ENCODE measurements at regions not wholly inside any gene's neighbourhood (a gene's known extent, or its start where the extent isn't known, plus 50 kb on each side); places are given as distances from the start of the nearest gene placed in this dataset.

DNA sequence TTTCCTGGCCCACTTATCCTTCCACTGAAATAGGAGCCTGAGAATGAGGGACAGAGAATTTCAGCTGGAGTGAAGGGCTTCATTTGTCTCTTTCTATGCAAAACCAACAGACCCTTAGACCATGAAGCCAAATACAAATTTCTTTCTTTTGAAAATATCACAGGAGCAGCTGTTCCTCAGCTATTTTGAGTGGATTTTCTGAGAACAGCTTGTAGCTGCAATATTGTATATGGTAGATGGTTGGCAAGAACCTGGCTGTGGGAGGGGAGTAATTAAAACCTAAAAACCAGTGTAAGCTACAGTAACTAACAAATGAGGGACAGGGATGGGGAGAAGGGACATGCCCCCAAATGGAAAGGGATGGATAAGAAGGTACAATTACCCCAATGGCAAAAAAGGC lies 350.3 kb upstream of the CDH20 start:
- no peaks in the 10 kb centered on the region for H3K9me3 ChIP-seq
- no peaks in the 10 kb centered on the region for H3K36me3 ChIP-seq
- TF ChIP-seq, protein P1, sequence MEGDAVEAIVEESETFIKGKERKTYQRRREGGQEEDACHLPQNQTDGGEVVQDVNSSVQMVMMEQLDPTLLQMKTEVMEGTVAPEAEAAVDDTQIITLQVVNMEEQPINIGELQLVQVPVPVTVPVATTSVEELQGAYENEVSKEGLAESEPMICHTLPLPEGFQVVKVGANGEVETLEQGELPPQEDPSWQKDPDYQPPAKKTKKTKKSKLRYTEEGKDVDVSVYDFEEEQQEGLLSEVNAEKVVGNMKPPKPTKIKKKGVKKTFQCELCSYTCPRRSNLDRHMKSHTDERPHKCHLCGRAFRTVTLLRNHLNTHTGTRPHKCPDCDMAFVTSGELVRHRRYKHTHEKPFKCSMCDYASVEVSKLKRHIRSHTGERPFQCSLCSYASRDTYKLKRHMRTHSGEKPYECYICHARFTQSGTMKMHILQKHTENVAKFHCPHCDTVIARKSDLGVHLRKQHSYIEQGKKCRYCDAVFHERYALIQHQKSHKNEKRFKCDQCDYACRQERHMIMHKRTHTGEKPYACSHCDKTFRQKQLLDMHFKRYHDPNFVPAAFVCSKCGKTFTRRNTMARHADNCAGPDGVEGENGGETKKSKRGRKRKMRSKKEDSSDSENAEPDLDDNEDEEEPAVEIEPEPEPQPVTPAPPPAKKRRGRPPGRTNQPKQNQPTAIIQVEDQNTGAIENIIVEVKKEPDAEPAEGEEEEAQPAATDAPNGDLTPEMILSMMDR (IDR thresholded peaks at IDR 0.05; ENCODE audit: low read depth, low read length) = no peak
- DNase-seq = no peak
- no peaks in the 10 kb centered on the region for H3K4me1 ChIP-seq
- no peaks in the 10 kb centered on the region for H3K27me3 ChIP-seq
- H3K4me3 ChIP-seq (ENCODE audit: low read depth, low read length) = no peak overlapping the region

DNA sequence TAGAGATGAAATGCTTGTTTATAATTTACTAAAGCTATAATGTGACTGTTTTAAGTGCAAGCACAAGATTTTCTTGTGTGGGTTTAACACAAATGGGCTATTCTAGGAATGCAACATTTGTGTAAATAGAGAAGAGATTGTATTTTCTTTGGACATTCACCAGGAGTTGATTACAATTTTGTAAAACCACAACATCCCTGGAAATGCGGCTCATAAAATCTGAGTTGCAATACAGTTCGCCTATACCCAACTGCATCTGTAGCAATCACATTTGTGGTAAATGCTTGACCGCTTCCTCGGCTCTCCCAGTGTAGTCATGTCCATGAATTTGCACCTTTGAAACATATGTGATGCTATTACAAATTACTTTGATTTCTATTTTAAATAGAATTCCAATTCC lies 348.7 kb upstream of the CDH20 start:
- Histone ChIP-seq H3K36me3 (no peaks in the 10 kb centered on the region), H3K4me3 (ENCODE audit: low read depth, low read length) (no peak overlapping the region), H3K4me1 (no peaks in the 10 kb centered on the region), H3K9me3 (no peaks in the 10 kb centered on the region), H3K27me3 (no peaks in the 10 kb centered on the region)
- no peak for DNase-seq
- TF ChIP-seq, protein P1 (IDR thresholded peaks at IDR 0.05; ENCODE audit: low read depth, low read length) = no peak

DNA sequence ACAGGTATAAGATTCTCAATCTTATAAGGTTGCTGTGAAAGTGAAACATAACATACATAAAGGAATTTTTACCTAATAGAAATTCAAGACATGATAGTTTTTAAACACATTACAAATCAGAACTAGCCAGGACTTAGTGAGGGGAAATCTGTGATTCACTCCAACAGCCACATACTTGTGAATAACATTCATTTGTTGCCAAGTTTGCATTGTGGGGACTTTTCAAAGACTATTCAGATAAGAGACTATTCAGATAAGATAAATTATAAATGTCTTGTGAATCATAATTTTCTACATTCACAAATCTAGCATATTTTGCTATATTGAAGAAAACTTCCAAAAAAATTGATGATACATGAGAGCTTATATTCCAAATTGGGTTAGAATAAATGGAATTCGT lies 345.3 kb upstream of the CDH20 start:
- Histone ChIP-seq H3K36me3 (no peaks in the 10 kb centered on the region), H3K27me3 (no peaks in the 10 kb centered on the region), H3K4me1 (no peaks in the 10 kb centered on the region), H3K9me3 (no peaks in the 10 kb centered on the region), H3K4me3 (ENCODE audit: low read depth, low read length) (no peak overlapping the region)
- DNase-seq = no peak
- TF ChIP-seq, protein P1 (IDR thresholded peaks at IDR 0.05; ENCODE audit: low read depth, low read length) = no peak

DNA sequence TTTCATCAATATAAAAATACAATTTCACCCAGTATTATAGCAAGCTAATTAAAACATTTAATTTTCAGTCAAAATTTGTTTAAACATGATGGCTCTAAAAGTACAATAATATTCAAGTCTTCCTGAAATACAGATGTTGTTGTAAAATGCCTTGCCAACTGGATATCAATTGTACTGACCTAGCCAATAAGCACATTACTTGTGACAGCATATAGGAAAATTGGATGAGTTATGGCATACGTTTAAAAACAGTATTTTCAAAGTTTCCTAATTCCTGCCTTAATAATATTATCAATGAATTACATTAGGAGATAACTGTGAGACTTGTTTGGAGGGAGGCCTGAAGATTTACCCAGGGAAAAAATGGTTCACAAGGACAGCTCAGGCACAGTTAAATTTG lies 336.9 kb upstream of the CDH20 start:
- Histone ChIP-seq H3K36me3 (no peaks in the 10 kb centered on the region), H3K4me1 (no peaks in the 10 kb centered on the region), H3K27me3 (no peaks in the 10 kb centered on the region), H3K4me3 (ENCODE audit: low read depth, low read length) (no peak overlapping the region), H3K9me3 (no peaks in the 10 kb centered on the region)
- DNase-seq = no peak
- TF ChIP-seq, protein P1 (IDR thresholded peaks at IDR 0.05; ENCODE audit: low read depth, low read length) = no peak

DNA sequence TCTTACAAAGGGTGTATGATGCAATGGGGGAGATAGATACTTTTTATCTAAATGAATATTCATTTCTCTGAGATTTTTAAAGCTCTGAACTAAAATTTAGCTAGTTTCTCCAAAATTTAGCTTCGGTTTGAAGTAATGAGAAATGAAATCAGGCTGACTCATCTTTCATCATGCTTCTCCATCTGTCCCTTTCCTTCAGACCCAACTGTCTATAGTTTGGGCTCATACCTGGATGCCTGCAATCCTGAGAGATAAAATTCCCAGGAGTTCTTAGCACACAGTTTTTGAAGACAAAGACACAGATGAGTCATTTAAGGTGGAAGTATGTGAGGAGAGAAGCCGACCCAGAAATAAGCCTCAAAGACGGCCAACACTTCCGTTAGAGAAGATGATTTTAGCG lies 336.4 kb upstream of the CDH20 start:
- no peaks in the 10 kb centered on the region for H3K27me3 ChIP-seq
- TF ChIP-seq, protein P1 (IDR thresholded peaks at IDR 0.05; ENCODE audit: low read depth, low read length) = no peak
- no peak overlapping the region for H3K4me3 ChIP-seq (ENCODE audit: low read depth, low read length)
- H3K36me3 ChIP-seq = no peaks in the 10 kb centered on the region
- no peaks in the 10 kb centered on the region for H3K4me1 ChIP-seq
- no peak for DNase-seq
- H3K9me3 ChIP-seq = no peaks in the 10 kb centered on the region

DNA sequence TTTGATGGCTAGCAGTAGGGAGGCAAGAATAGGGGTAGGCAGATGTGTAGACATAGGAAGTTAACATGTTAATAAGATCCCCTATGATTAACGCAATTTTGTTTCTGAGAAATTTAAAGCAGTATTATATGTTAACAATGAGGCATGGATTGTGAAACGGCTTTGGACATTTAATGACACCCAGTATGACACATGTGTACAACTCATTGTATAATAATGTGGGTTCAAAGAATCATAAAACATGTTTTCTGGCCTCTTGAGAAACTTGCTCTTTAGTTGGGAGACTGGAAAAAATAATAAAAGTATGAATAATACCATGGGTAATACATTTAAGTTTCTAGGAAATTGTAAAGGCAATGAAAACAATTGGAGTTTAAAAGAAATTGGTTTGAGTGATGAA lies 332.1 kb upstream of the CDH20 start:
- H3K36me3 ChIP-seq = no peaks in the 10 kb centered on the region
- TF ChIP-seq, protein P1 (IDR thresholded peaks at IDR 0.05; ENCODE audit: low read depth, low read length) = no peak
- no peak overlapping the region for H3K4me3 ChIP-seq (ENCODE audit: low read depth, low read length)
- no peaks in the 10 kb centered on the region for H3K27me3 ChIP-seq
- H3K4me1 ChIP-seq = no peaks in the 10 kb centered on the region
- no peak for DNase-seq
- H3K9me3 ChIP-seq = no peaks in the 10 kb centered on the region
